AG10803 (cell line): ENCODE measurements at regions not wholly inside any gene's neighbourhood (a gene's known extent, or its start where the extent isn't known, plus 50 kb on each side); places are given as distances from the start of the nearest gene placed in this dataset.

ENCODE experiments used
- DNase-seq: peaks from one replicate; pipeline ENCODE4 v3.0.0; 2010; ENCODE audit warnings: low read depth
- H3K4me3 ChIP-seq: 2 replicates; pipeline ENCODE4 v1.5.1; 2011; ENCODE audit warnings: mild to moderate bottlenecking, low read length, control low read depth
- TF ChIP-seq, protein P1 (sequence below): conservative IDR thresholded peaks from 2 replicates; pipeline ENCODE4 v1.5.1; 2011; ENCODE audit warnings: mild to moderate bottlenecking, low read length, control low read depth, inconsistent platforms

GRCh38 chr13:104868806-104869205 lies 1666.7 kb downstream of the EFNB2 start:
- TF ChIP-seq, protein P1, sequence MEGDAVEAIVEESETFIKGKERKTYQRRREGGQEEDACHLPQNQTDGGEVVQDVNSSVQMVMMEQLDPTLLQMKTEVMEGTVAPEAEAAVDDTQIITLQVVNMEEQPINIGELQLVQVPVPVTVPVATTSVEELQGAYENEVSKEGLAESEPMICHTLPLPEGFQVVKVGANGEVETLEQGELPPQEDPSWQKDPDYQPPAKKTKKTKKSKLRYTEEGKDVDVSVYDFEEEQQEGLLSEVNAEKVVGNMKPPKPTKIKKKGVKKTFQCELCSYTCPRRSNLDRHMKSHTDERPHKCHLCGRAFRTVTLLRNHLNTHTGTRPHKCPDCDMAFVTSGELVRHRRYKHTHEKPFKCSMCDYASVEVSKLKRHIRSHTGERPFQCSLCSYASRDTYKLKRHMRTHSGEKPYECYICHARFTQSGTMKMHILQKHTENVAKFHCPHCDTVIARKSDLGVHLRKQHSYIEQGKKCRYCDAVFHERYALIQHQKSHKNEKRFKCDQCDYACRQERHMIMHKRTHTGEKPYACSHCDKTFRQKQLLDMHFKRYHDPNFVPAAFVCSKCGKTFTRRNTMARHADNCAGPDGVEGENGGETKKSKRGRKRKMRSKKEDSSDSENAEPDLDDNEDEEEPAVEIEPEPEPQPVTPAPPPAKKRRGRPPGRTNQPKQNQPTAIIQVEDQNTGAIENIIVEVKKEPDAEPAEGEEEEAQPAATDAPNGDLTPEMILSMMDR: no peak
- H3K4me3 ChIP-seq: no peak overlapping the region
- DNase-seq: no peak

GRCh38 chr13:104855581-104855980 lies 1679.9 kb downstream of the EFNB2 start:
- no peak for DNase-seq
- TF ChIP-seq, protein P1: no peak
- no peak overlapping the region for H3K4me3 ChIP-seq

DNA sequence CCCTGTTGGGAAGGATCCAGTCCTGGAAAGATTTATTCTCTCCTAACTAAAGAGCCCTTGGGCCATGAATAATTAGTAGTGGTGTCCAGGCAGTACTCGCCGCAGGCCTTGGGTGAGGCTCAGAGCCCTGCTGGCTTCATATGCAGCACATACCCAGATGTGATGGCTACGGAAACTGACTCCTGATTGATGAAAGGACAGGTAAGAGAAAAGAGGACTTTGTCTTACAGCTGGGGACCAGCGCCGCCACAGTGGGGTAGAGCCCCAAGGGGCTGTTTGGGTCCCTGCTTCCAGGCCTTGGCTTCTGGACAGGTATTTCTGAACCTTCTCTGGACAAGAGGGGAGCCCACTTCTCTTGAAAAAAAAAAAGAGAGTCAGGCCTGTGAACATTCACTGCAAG lies 1680.8 kb downstream of the EFNB2 start:
- TF ChIP-seq, protein P1: no peak
- DNase-seq: no peak
- H3K4me3 ChIP-seq: no peak overlapping the region

DNA sequence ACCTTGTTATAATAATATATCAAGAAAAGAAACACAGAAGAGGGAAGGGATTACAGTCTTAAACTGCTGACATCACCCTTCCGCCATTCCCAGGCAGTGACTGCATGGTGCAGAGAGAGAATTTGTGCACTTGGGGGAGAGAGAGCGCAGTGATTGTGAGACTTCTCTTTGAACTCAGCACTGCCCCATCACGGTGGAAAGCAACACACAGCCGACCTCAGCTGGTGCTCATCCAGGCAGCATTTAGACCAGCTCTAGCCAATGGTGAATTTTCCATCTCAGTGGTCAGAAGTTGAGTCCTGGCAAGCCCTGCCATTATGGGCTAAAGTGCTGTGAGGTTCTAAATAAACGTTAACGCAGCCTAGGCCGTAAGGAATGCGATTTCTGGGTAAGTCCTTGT lies 1681.5 kb downstream of the EFNB2 start:
- H3K4me3 ChIP-seq: no peak overlapping the region
- no peak for DNase-seq
- TF ChIP-seq, protein P1: no peak

- DNase-seq: no peak
- TF ChIP-seq, protein P1: no peak
- H3K4me3 ChIP-seq: no peak overlapping the region
Measured at GRCh38 chr13:104847922-104848321, 1687.5 kb downstream of the EFNB2 start.

GRCh38 chr13:104843401-104843800 lies 1692.1 kb downstream of the EFNB2 start:
- H3K4me3 ChIP-seq: no peak overlapping the region
- no peak for DNase-seq
- TF ChIP-seq, protein P1: no peak

- H3K4me3 ChIP-seq: no peak overlapping the region
- TF ChIP-seq, protein P1: no peak
- no peak for DNase-seq
Measured at GRCh38 chr13:104841110-104841509, 1694.4 kb downstream of the EFNB2 start.
